ENCODE measurements at regions not wholly inside any gene's neighbourhood (a gene's known extent, or its start where the extent isn't known, plus 50 kb on each side); places are given as distances from the start of the nearest gene placed in this dataset.

DNA sequence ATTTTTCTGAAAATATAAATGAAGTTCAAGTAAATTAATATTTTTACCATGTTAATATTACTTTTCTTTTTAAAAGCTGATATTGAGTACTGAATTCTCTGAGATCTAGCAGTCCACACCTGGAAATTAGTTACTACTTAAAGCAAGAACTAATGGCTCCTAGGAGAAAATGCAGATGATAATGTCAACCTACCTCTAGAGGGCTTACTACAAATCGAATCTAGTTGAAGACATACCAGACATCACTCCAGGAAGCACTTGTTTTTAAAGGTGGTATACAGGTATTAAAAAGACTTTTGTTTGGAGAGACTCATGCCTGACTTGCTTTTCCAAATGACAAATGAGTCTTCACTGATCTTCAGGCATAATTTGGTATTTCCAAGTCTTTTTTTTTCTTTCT, 516.4 kb upstream of the BOD1L1 start:
- TF ChIP-seq GATA2 (IDR thresholded peaks at IDR 0.05; ENCODE audit: low read depth, low read length) (no peak), GATA3 (IDR thresholded peaks at IDR 0.05; ENCODE audit: low read depth, low read length) (no peak)

DNA sequence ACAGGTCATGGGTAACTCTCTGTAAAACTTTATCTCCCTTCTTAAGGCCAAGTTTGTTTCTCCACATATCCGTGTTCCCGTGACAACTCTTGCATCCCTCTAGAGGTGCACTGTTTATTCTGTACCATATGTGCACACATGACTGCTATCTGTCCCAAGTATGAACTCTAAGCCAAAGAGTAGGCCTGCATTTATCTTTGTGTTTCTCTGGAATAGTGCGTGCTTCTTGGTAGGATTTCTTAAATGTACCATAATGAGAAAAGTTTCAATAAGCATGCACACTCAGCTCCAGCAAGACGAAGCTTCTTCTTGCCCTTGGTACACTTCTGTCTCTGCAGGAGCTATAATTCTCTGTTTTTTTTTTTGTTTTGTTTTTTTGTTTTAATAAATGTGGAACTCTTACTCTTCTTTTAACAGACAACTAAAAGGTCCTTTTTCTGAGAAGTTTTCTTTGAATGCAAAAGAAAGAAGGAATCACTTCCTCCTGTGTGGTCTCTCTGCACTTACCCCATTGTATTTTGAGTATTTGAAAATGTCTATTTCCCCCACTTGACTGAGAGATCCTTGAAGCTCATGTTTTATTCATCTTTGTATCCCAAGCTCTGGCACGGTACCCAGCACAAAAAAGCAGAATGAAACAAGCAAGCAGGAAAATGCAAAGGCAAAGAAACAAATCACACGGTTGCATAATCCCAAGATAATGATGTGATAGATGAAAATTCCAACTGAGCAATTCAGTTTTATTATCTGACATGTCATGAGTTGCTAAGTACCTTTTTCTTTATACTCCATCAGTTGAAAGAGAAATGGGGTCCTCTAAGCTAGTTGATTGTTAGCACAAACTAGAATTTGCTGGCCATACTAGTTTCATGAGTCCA, 521.9 kb upstream of the BOD1L1 start:
- TF ChIP-seq GATA2 (IDR thresholded peaks at IDR 0.05; ENCODE audit: low read depth, low read length) (no peak), GATA3 (IDR thresholded peaks at IDR 0.05; ENCODE audit: low read depth, low read length) (no peak)

- no peak for TF ChIP-seq GATA2 (IDR thresholded peaks at IDR 0.05; ENCODE audit: low read depth, low read length)
Measured at GRCh38 chr4:14151101-14151500, 523.6 kb upstream of the BOD1L1 start.

- no peak for TF ChIP-seq GATA2 (IDR thresholded peaks at IDR 0.05; ENCODE audit: low read depth, low read length)
- no peak for TF ChIP-seq GATA3 (IDR thresholded peaks at IDR 0.05; ENCODE audit: low read depth, low read length)
Measured at GRCh38 chr4:14152834-14153519, 525.5 kb upstream of the BOD1L1 start.

DNA sequence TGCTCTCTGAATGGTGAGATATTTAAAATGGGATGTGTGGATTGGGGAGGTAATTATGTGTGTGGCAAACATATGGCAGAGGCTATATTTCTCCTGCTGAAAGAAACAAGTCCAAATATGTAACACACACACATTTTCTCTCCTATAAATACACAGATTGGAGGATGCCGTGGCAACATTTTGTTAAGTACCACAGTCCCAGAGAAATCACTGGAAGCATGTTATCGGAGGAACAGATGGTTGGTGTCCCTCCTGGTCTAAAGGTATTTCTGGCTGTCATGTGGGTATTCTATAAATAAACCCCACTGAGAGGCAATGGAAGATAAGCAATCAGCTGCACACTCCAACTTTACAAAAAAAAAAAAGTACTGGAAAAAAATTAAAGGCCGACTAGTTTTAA, 528.3 kb upstream of the BOD1L1 start:
- TF ChIP-seq GATA3 (IDR thresholded peaks at IDR 0.05; ENCODE audit: low read depth, low read length) = no peak
- TF ChIP-seq GATA2 (IDR thresholded peaks at IDR 0.05; ENCODE audit: low read depth, low read length) = no peak

DNA sequence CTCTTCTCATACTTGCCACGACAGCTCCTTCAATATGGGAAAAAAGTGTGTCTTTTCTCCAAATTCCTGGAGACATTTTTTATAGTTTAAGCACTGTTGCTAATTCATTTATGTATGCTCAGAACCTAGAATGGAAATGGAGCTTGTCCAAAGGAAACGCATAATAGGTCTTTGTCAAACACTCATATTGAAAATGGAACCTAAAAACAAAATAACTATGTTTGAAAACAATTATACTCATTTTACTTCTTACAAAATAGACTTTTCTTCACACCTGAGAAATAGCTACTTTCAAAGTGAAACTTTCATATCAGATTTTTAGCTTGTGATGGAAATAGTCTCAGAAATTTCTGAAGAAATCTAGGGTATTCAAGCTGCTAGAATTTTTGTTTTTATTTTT, 529.7 kb upstream of the BOD1L1 start:
- no peak for TF ChIP-seq GATA3 (IDR thresholded peaks at IDR 0.05; ENCODE audit: low read depth, low read length)
- TF ChIP-seq GATA2 (IDR thresholded peaks at IDR 0.05; ENCODE audit: low read depth, low read length) = no peak

GRCh38 chr4:14165222-14165920, 537.8 kb upstream of the BOD1L1 start:
- TF ChIP-seq GATA3 (IDR thresholded peaks at IDR 0.05; ENCODE audit: low read depth, low read length) (no peak), GATA2 (IDR thresholded peaks at IDR 0.05; ENCODE audit: low read depth, low read length) (no peak)

GRCh38 chr4:14167876-14168510, 540.5 kb upstream of the BOD1L1 start:
- TF ChIP-seq GATA2 (IDR thresholded peaks at IDR 0.05; ENCODE audit: low read depth, low read length) (no peak), GATA3 (IDR thresholded peaks at IDR 0.05; ENCODE audit: low read depth, low read length) (no peak)

DNA sequence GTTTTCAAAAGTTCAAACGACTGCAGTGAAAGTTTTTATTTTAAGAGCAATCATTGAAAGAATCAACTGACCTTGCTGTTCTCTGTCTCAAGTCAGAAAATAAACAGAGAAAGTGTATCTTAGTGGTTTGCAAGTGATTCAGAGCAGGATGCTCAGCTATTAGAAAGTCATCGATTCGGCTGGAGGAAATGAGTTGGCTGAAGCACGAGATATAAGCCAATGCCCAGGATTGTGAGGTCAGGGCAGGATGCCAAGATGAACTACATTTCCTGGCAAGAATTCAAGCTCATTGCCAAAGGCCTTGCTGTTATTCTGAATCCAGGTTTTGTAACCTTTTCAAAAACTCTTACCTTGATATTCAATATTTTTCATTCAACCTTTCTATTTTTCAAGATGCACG, 541.4 kb upstream of the BOD1L1 start:
- no peak for TF ChIP-seq GATA3 (IDR thresholded peaks at IDR 0.05; ENCODE audit: low read depth, low read length)
- TF ChIP-seq GATA2 (IDR thresholded peaks at IDR 0.05; ENCODE audit: low read depth, low read length) = no peak

GRCh38 chr4:14169460-14169859, 541.9 kb upstream of the BOD1L1 start:
- TF ChIP-seq GATA2 (IDR thresholded peaks at IDR 0.05; ENCODE audit: low read depth, low read length) (no peak), GATA3 (IDR thresholded peaks at IDR 0.05; ENCODE audit: low read depth, low read length) (no peak)

- no peak for TF ChIP-seq GATA3 (IDR thresholded peaks at IDR 0.05; ENCODE audit: low read depth, low read length)
- TF ChIP-seq GATA2 (IDR thresholded peaks at IDR 0.05; ENCODE audit: low read depth, low read length) = no peak
Measured at GRCh38 chr4:14176613-14177012, 549.1 kb upstream of the BOD1L1 start.

DNA sequence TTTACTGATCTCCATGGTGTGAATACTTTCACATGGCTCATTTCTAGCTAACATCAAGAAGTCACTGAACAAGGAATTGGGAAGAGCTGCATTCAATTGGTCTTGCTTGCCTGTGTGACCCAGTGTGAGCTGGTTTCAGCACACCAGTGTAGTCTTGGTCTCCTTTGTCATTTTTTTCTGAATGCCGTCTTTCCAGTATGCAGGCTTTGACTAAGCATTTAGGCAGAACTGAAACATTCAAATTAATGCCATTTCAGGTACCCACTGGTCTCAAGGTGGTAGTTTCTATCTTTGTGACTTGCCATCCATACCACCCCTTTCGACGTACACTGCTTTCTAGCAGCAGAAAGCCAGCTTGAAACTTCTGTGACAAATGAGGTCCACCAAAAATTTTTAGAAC, 550.5 kb upstream of the BOD1L1 start:
- TF ChIP-seq GATA3 (IDR thresholded peaks at IDR 0.05; ENCODE audit: low read depth, low read length) (no peak), GATA2 (IDR thresholded peaks at IDR 0.05; ENCODE audit: low read depth, low read length) (no peak)

DNA sequence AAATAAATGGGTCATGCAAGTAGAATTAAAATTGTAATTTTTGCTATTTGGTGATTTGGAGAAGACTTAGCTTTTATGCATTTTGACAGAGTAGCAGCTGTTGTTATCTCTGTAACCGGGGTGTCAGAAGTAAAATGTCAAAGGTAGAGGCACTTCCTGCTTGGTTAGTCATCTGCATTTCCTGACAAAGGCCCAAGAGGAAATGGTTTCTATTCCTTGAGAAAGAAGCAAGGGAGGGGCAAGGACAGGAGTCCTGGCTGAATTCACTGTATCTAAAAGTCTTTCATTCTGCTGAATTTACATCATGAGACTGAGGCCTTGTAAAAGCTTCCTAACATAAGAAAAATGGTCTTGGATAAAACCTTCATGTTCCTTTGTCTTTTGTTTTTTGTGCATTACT, 550.9 kb upstream of the BOD1L1 start:
- TF ChIP-seq GATA2 (IDR thresholded peaks at IDR 0.05; ENCODE audit: low read depth, low read length) (no peak), GATA3 (IDR thresholded peaks at IDR 0.05; ENCODE audit: low read depth, low read length) (no peak)

- TF ChIP-seq GATA3 (IDR thresholded peaks at IDR 0.05; ENCODE audit: low read depth, low read length) = no peak
- TF ChIP-seq GATA2 (IDR thresholded peaks at IDR 0.05; ENCODE audit: low read depth, low read length) = no peak
Measured at GRCh38 chr4:14180166-14180565, 552.6 kb upstream of the BOD1L1 start.

All from SH-SY5Y (cell line).